GM19395 (cell line): ENCODE measurements at regions not wholly inside any gene's neighbourhood (a gene's known extent, or its start where the extent isn't known, plus 50 kb on each side); places are given as distances from the start of the nearest gene placed in this dataset.
"Not testable (repeated sequence)": the region's sequence is repeated elsewhere in the genome, so short reads cannot be mapped to it uniquely, and the experiment has no call there.

ENCODE experiments used
- ATAC-seq: cut with Tn5 transposase; IDR thresholded peaks from one replicate; pipeline ENCODE4 v1.9.1; 2021; ENCODE audit warnings: mild to moderate bottlenecking, moderate library complexity; ENCODE audit not compliant: unreplicated experiment

DNA sequence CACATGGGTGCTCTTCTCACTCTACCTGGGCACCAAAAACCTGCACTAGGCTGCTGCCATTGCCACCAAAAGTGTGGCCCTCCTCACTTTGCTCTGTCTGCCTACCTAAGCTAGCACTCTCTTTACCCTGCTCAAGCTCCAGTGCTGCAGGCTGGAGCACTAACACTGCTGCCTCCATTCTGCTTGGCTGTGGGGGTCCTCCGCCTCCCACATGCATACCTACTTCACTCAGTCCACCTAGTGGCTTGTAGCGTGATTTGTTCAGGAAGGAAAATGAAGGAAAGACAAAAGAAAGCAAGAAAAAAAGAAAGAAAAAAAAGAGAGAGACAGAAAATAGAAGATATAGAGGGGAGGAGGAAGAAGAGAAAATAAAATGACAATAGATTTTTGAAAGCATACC is 1339.4 kb upstream of the CHAC2 start:
- no peak for ATAC-seq

DNA sequence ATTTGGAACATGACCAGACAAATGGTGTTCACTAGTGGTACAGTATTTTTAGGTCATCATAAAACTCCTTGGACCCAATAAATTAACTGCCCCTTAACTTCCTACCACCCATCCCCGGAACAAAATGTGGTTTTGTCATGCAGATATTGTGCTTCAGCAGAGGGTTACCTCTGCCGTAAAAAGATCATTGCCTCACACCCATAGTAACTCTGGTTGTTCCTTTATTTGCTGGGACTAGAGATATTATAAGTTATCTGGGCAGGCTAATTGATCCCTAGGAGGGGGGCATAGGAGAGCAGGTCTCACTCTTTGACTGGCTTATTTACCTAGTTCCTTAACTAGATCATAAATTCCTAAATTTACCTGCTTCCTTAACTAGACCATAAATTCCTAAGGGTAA is 1343.9 kb upstream of the CHAC2 start:
- ATAC-seq = no peak

- no peak for ATAC-seq
Measured at GRCh38 chr2:52423111-52423510, 1344.5 kb upstream of the CHAC2 start.

- ATAC-seq = no peak
Measured at GRCh38 chr2:52416340-52416739, 1351.3 kb upstream of the CHAC2 start.

- ATAC-seq = no peak
Measured at GRCh38 chr2:52414561-52415295, 1352.9 kb upstream of the CHAC2 start.

GRCh38 chr2:52409308-52410118 is 1358.1 kb upstream of the CHAC2 start:
- ATAC-seq = not testable (repeated sequence)

DNA sequence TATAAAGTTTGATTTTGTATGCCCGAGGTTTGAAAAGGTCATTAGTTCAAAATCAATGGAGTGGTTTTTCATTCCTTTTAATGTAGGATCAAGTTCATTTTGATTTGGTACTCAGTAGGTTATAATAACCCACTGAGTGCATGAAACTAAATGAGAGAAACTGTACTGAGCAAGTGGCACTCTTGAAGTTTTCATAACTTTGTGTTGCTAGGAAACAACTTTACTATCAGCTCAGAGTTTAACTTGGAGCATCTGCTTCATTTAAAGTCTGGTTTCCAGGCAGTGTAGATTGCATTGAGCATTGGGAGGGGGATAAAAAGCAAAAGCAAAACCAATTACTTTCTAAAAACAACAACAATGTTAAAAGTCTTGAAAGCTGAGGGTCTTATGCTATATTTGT is 1361.6 kb upstream of the CHAC2 start:
- no peak for ATAC-seq

- ATAC-seq = no peak
Measured at GRCh38 chr2:52404866-52405265, 1362.7 kb upstream of the CHAC2 start.

GRCh38 chr2:52404046-52404445 is 1363.6 kb upstream of the CHAC2 start:
- no peak for ATAC-seq

DNA sequence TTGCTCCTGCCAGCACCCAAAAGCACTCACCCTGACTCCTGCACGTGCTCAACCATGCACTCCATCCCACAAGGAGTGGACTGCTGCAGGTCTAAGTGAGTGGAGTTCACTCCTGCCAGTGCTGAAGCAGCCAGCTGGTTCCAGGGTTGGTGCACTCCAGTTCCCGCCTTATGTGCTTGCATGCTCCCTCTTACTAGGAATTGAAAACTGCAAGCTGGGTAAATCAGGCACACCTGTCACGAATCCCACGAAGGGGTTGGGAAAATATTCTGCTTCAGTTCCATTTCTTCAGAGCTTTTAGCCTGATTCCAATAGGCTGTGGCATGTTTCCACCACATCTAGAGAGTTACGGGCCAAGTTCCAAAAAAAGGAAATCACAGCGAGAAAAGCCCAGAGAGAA is 1365.5 kb upstream of the CHAC2 start:
- ATAC-seq = no peak

DNA sequence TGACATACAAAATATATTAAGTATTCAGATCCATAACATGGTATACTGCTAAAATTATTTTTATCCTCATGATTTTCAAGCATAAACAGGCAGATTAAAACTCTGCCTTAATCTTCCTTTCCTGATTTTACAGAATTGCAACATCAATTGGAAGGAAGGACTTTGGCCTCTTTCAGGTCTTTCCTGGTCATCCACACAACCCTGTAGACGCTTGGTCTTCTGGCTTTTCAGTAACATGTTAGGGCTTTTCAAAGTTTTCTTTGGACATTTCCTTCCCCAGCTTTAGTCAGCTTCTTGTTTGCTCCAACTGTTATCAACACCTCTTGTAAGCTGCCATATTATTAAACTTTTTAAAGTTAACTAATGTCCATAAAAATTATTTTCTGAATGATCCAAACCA is 1364.9 kb upstream of the NRXN1 start:
- ATAC-seq = no peak

- ATAC-seq = no peak
Measured at GRCh38 chr2:52395912-52396311, 1364.0 kb upstream of the NRXN1 start.

DNA sequence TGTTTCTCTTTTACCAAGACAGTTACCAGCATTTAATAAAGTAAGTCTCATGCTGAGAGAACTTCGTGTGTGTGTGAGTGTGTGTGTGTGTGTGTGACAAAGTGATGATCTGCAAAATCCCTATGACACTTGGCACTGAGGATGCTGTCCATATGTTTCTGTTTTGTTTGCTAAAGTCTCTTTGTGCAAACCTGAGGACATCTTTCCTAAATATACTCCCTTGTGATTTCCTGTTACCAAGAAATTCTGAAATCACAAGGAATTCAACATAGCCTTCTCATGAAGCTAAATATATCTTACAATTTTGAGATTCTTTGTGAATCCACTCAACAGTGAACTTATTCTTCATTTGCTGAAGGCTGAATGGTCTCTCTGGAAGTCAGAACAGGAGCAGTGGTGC is 1359.7 kb upstream of the NRXN1 start:
- no peak for ATAC-seq

DNA sequence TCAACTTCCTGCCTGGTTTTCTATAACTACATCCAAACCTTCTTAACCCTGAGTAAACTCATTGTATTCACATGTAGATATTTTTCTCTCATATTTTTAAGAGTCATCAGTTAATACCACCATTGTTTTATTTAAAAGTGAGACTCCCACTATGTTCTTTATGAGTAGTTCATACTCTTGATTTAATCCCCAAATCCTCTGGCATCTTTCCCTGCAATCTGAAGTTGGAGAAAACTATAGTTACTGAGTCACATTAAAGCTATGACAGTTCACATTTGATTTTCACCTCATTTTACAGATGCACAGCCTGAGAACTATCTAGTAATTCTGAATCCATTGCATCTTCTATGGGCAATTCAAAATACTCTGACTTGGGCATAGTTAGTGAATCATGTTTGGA is 1358.7 kb upstream of the NRXN1 start:
- ATAC-seq = no peak

DNA sequence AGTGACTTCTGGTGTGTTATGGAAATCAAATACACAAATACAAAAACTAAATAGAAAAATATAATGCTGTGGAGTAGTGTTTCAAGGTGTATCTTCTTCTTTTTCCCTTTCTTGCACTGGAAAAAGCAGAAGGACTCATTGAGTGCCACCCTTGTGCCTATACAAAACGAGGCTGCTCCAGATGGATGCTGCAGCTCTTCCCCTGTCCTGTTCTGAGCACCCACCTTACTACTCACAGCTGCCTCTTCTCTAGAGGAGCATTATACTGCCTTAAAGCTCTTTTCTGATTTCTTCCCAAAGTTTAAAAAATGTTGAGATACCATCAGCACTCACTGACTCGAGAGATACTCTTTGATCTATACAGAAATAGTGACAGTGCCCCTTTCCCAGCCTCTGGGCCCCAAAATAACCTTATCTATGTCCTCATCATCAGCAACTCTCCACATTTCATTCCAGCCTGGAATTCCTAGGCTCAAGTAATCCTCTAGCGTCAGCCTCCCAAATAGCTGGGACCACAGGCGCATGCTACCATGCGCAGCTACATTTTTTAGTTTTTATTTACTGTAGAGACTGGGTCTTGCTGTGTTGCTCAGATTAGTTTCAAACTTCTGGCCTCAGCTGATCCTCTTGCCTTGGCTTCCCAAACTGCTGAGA is 1356.1 kb upstream of the NRXN1 start:
- no peak for ATAC-seq

DNA sequence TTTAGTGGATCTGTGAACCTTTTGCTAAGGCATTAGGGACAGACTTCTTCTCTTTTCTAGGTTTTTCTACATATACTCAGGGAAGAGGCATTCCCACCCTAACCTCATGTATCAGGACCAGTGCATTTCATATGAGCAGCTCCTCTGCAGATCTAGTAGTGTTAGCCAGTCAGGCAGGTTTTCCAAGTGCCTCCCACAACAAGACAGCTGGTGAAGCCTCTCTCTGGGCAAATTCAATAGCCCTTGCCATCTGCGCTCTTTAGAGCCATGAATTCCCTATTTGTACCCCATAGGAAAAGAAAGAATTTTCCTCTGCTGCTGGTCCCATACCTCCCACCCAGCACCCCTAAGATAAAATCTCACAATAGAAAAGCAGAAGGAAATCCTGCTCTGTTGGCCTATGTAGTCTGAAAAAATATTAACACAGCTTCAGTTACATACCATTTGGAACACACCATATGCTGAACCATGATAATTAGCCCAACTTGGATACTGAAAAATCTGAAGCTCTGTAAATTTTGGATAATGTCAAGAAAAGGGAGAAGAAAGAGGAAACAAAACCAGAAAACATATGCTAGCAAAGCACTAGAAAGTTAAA is 1354.6 kb upstream of the NRXN1 start:
- no peak for ATAC-seq

DNA sequence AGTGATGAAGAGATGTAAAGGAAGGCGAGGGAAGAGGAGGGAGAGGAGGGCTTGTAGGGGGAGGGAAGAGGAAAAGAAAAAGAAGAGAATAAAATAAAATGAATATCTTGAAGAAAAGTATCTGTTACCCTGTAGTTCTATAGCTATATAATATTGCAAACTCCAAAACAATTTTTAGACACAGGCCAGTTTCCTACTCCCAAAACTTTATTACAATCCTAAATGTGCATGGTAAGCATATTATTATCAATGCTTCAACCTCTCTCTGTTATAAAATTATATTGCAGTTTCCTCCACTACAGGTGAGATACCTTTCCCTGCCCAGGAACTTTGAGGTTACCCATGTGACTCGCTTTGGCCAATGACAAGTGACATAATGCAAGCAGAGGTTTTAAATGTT is 1351.6 kb upstream of the NRXN1 start:
- no peak for ATAC-seq

- ATAC-seq = no peak
Measured at GRCh38 chr2:52369178-52369577, 1337.2 kb upstream of the NRXN1 start.

GRCh38 chr2:52368141-52368540 is 1336.2 kb upstream of the NRXN1 start:
- no peak for ATAC-seq

- ATAC-seq = no peak
Measured at GRCh38 chr2:52365946-52366345, 1334.0 kb upstream of the NRXN1 start.

DNA sequence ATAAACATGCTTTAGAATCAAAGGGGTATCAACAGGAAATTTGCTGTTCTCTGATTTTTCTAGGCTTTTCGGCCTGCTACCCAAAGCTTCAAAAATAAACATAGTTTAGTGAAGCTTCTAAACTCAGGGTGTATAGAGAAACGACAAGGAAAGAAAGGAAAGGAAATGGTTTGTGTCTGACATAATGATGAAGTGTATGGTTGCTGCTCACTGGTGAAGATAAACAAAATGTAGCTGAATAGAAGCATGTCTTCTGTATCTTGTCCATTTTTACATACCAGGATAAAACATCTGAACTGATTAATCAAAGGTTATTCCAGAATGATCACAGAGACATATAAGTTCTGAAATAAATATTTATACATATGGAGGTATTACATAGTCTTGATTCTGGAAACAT is 1324.6 kb upstream of the NRXN1 start:
- no peak for ATAC-seq

DNA sequence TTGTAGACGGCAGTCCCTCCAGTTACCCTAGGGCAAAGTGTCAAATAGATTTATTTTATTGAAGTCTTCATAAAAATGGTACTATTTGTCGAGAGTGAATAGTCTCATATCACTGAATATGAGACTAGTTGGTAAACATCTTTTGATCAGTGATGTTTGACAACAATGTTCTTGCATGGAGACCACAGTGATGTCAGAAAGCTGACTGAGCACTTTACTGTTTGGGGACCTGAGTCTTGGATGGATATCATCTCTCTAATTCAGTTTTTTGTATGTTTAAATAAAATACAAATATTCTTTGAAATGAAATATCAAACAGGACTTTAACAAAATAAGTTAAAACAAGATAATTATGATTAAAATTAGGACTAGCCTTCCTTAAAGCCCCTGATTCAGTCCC is 1315.4 kb upstream of the NRXN1 start:
- no peak for ATAC-seq
